ENCODE measurements at regions not wholly inside any gene's neighbourhood (a gene's known extent, or its start where the extent isn't known, plus 50 kb on each side); places are given as distances from the start of the nearest gene placed in this dataset.

DNA sequence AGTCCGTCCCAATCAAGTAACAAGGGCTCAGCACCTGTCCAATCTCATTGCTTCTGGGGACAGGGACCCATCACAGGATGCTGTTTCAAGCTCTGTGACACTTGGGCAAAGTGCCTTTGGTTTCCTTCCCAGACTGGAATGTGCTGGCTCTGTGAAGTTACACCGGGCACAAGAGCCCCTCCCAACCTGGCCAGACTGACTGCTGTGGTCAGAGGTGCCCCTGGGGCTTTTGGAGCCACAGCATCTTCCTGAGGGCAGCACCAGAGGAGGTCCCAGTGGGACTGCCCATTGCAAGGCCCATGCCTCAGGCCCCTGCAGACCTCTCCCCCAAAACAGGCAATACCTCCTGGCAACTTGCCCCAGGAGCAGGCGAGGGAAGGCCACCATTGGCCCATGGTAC lies 155.2 kb upstream of the GRK3 start:
- H3K27me3 Mint-ChIP-seq (ENCODE audit: insufficient read depth, low read depth, poor library complexity), result peaks cover 24% of the 10 kb centered on the region

More for the DNA sequence above, 155.2 kb upstream of the GRK3 start:
- Mint-ChIP-seq H3K9me3 (peaks cover 22% of the 10 kb centered on the region), H3K36me3 (ENCODE audit: low read depth) (peaks cover 16% of the 10 kb centered on the region), H3K27ac (no peak overlapping the region), H3K4me1 (peaks cover 13% of the 10 kb centered on the region), H3K4me3 (no peak overlapping the region)
- DNase-seq (ENCODE audit: low spot score) (no peak), ATAC-seq (no peak)
- Histone ChIP-seq H3K27me3 (ENCODE audit: insufficient read depth) (peaks cover 16% of the 10 kb centered on the region), H3K4me3 (no peak overlapping the region), H3K27ac (ENCODE audit: low read depth) (no peak overlapping the region), H3K9me2 (ENCODE audit: insufficient read depth) (no peaks in the 10 kb centered on the region; the same call in 1 of the 2 replicates), H3F3A (replicated peaks; ENCODE audit: low read depth) (peaks cover 18% of the 10 kb centered on the region), H3K79me2 (replicated peaks; ENCODE audit: insufficient read depth) (peaks cover under 1% of the 10 kb centered on the region), H3K4me1 (ENCODE audit: insufficient read depth) (peaks cover 23% of the 10 kb centered on the region), H3K36me3 (ENCODE audit: insufficient read depth) (peaks cover 10% of the 10 kb centered on the region; the same call in 1 of the 2 replicates), H4K20me1 (replicated peaks; ENCODE audit: insufficient read depth) (no peaks in the 10 kb centered on the region), H2AFZ (no peak overlapping the region), H3K4me2 (no peak overlapping the region)
- TF ChIP-seq, protein P1, sequence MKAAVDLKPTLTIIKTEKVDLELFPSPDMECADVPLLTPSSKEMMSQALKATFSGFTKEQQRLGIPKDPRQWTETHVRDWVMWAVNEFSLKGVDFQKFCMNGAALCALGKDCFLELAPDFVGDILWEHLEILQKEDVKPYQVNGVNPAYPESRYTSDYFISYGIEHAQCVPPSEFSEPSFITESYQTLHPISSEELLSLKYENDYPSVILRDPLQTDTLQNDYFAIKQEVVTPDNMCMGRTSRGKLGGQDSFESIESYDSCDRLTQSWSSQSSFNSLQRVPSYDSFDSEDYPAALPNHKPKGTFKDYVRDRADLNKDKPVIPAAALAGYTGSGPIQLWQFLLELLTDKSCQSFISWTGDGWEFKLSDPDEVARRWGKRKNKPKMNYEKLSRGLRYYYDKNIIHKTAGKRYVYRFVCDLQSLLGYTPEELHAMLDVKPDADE (IDR thresholded peaks at IDR 0.05), result no peak
- TF ChIP-seq EZH2phosphoT487 (IDR thresholded peaks at IDR 0.05; ENCODE audit: unreplicated experiment) (no peak), CREB1 (CRISPR knock-in tag; IDR thresholded peaks at IDR 0.05; ENCODE audit: low read depth) (no peak), POLR2AphosphoS5 (IDR thresholded peaks at IDR 0.05; ENCODE audit: low read depth) (no peak), ZNF331 (CRISPR knock-in tag; IDR thresholded peaks at IDR 0.05; ENCODE audit: low read depth) (no peak), REST (IDR thresholded peaks at IDR 0.05; ENCODE audit: unreplicated experiment) (no peak), ZNF114 (CRISPR knock-in tag; IDR thresholded peaks at IDR 0.05) (no peak), JUNB (IDR thresholded peaks at IDR 0.05; ENCODE audit: unreplicated experiment) (no peak), STAT1 (IDR thresholded peaks at IDR 0.05; ENCODE audit: unreplicated experiment) (no peak), EZH2 (IDR thresholded peaks at IDR 0.05; ENCODE audit: low read depth, unreplicated experiment) (no peak), NANOG (IDR thresholded peaks at IDR 0.05; ENCODE audit: borderline replicate concordance) (no peak), ZNF462 (CRISPR knock-in tag; IDR thresholded peaks at IDR 0.05) (no peak)
- TF ChIP-seq, protein P2, sequence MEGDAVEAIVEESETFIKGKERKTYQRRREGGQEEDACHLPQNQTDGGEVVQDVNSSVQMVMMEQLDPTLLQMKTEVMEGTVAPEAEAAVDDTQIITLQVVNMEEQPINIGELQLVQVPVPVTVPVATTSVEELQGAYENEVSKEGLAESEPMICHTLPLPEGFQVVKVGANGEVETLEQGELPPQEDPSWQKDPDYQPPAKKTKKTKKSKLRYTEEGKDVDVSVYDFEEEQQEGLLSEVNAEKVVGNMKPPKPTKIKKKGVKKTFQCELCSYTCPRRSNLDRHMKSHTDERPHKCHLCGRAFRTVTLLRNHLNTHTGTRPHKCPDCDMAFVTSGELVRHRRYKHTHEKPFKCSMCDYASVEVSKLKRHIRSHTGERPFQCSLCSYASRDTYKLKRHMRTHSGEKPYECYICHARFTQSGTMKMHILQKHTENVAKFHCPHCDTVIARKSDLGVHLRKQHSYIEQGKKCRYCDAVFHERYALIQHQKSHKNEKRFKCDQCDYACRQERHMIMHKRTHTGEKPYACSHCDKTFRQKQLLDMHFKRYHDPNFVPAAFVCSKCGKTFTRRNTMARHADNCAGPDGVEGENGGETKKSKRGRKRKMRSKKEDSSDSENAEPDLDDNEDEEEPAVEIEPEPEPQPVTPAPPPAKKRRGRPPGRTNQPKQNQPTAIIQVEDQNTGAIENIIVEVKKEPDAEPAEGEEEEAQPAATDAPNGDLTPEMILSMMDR (conservative IDR thresholded peaks at IDR 0.05; ENCODE audit: low read depth in 2 of 2), result no peak

Measured in GM23338 (cell line).